NCI-H510A (cell line): ENCODE measurements at regions not wholly inside any gene's neighbourhood (a gene's known extent, or its start where the extent isn't known, plus 50 kb on each side); places are given as distances from the start of the nearest gene placed in this dataset.
"Not testable (repeated sequence)": the region's sequence is repeated elsewhere in the genome, so short reads cannot be mapped to it uniquely, and the experiment has no call there.

Source experiments
- DNase-seq: peaks from one replicate; lab custom pipeline; 2025; lab: John Stamatoyannopoulos, UW

DNA sequence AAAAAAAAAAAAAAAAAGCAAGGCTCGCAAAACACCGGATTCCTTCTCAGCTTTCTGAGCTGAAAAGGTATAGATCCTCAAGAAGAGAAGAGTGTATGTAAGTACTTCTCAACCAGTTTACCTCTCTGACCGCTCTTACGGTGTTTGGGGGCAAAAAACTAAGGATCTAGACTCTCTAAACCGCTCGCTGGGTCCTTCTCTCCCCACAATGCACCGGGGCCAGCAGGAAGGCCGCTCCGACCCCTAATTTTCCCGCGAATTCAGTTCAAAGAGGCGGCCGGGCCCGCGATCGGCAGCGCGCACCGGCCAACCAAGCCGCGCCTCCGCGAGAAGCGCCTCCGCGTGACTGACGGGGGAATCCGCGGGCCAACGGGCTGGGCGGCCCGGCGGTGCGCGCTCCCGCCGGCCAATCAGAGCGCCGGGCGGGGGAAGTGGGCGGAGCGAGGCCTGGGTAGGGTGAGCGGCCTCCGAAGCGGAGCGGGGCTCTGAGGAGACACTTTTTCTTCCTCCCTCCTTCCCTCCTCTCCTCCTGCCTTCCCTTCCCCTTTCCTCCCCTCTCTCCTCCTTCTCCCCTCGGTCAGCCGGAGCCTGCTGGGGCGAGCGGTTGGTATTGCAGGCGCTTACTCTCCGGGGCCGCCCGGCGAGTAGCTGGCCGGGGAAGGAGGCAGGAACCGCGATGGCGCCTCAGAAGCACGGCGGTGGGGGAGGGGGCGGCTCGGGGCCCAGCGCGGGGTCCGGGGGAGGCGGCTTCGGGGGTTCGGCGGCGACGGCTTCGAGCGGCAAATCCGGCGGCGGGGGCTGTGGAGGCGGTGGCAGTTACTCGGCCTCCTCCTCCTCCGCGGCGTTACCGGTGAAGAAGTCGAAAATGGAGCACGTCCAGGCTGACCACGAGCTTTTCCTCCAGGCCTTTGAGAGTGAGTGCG is 93.0 kb downstream of the CRLF3 start:
- DNase-seq, result peak; percentile 64

DNA sequence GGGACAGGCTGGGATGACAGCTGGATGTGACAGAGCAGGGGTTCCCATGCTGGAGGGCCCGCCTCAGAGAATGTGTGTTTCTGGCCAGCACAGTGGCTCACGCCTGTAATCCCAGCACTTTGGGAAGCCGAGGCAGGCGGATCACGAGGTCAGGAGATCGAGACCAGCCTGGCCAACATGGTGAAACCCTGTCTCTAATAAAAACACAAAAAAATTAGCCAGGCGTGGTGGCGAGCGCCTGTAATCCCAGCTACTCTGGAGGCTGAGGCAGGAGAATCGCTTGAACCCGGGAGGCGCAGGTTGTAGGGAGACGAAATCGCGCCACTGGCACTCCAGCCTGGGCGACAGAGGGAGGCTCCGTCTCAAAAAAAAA is 93.7 kb downstream of the CRLF3 start:
- not testable (repeated sequence) for DNase-seq

- not testable (repeated sequence) for DNase-seq
Observed at GRCh38 chr17:30730171-30730836, 94.2 kb downstream of the CRLF3 start.

DNA sequence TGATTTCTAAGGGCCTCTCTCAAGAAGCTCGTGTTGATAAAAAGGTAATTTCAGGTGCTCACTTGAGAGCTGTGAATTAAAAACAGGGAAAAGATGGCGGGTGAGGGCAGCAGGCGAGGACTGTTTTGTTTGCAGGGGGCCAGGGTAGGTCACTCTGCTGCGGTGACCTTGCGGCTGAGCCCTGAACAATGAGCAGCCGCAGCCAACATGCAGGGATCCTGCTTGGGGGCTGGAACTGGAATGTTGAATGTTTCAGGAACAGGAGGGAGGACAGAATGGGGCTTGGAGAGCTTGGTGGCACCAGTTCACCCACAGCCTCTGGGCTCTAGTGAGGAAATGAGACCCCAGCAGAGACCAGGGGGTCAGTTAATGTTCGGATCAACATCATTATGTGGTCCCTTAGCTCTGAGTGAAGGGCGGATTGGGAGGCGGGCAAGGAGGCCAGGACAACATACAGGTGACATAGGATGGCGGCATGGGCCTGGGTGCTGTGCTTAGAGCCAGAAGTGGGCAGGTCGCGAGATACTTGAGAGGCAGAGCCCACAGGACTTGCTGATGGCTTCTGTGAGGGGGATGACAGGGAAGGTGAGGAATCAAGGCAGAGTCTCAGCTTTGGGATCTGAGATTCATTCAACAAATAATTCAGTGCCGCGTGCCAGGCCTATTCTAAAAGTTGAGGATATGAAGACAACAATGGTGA is 94.9 kb downstream of the CRLF3 start:
- DNase-seq, result not testable (repeated sequence)

GRCh38 chr17:30727517-30727916 is 97.0 kb downstream of the CRLF3 start:
- DNase-seq, result not testable (repeated sequence)

- not testable (repeated sequence) for DNase-seq
Observed at GRCh38 chr17:30726734-30727133, 97.8 kb downstream of the CRLF3 start.

- DNase-seq, result not testable (repeated sequence)
Observed at GRCh38 chr17:30726310-30726709, 98.2 kb downstream of the CRLF3 start.

DNA sequence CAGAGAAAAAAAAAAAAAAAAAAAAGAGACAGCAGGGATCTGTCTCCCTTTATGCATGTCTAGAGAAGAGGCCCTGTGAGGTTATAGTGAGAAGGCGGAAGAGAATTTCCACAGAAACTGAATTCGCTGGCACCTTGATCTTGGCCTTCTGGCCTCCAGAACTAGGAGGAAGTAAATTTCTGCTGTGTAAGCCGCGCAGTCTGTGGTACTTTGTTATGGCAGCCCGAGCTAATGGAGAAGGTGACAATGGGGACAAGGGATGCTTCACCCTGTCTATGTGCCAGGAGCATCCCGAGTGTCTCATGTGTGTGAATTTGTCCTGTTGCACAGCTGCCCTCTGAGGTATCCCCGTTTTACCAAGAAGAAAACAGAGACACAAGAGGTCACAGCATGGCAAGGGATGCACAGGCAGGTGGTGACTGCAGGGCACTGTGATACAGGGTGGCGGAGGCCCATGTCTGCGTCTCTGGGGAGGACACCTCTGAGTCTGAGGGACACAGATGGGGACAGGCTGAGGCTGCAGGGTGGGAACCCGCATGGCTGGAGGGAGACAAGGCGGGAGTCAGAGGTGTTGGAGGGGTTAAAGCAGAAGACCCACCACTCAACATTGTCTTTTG is 100.3 kb downstream of the CRLF3 start:
- not testable (repeated sequence) for DNase-seq

- DNase-seq, result not testable (repeated sequence)
Observed at GRCh38 chr17:30722114-30722780, 102.2 kb downstream of the CRLF3 start.

DNA sequence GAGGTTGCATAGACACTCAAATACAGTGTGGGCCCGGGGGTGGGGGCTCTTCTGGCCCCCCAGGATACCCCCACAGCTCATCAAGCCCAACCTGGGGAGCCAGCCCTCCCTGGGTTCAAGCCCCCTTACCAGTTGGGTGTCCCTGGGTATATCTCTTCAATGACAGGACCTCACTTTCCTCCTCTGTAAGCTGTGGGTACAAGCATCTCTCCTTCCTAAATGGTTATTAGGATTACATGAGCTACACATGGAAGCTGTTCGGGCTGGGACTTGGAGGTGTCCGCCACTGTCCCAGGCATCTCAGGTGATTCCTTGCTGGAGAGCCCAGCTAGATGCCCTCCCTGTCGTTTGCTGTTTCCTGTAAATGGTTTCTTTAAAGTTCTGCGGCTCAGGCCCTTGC is 103.5 kb downstream of the CRLF3 start:
- not testable (repeated sequence) for DNase-seq

GRCh38 chr17:30720013-30720471 is 104.5 kb downstream of the CRLF3 start:
- no peak for DNase-seq

DNA sequence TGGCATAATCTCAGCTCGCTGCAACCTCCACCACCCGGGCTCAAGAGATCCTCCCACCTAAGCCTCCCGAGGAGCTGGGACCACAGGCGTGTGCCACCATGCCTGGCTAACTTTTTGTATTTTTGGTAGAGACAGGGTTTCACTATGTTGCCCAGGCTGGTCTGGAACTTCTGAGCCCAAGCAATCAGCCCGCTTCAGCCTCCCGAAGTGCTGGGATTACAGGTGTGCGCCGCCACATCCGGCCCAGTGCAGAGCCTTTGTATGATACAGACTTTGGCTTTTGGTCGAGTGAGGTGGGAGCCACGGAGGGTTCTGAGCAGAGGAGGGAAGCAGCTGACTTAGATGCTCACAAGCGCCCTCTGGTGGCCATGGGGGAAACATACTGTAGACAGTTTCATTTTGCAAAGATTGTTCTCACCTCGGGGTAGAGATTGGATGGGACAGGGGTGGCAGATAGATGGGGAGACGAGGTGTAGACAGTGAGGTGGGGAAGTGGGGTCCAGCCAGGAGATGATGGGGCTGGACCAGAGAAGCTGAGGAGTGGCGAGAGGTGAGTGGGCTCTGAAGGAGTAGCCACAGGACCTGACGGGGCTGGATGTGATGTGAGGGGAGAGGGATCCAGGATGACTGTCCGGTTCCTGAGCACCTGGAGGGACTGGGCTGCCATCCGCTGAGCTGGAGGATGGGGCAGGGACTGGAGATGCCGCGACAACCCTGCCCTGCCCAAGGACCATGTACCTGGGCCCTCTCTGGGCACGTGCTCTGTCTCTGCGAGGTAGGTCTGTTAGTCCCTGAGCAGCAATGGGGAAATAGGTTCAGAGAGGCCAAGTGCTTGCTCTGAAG is 105.1 kb downstream of the CRLF3 start:
- not testable (repeated sequence) for DNase-seq

DNA sequence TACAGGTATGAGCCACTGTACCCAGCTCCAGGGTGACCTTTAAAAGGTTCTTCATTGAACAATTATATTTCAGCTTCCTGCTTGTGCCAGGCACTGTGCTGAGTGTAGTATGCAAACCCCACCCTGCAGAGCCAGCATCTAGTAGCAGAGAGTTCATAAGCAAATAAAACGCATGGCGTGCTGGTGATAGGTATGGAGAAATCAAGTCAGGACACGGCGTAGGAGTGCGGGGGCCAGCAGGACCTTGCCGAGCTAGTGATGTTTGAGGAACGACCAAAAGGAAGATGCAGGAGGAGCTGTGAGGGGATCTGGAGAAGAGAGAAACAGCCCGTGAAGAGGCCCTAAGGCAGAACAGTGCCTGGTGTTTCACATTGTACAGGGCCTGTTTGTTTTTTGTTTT is 105.8 kb downstream of the CRLF3 start:
- not testable (repeated sequence) for DNase-seq

DNA sequence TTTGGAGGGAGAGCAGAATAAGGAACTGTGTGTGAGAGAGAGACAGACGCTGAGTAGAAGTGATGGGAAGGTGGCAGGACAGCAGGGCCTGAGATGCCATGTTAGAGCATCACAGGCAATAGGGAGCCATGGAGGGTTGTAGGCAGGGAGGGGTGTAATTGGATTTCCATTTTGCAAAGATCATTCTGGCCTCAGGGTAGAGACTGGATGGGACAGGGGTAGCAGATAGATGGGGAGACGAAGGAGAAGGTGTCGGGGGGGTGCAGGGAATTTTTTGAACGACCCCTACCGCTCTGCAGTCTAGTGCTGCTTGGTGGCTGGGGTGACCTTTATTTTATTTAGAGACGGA is 106.4 kb downstream of the CRLF3 start:
- not testable (repeated sequence) for DNase-seq

- DNase-seq, result no peak
Observed at GRCh38 chr17:30717291-30718098, 107.0 kb downstream of the CRLF3 start.

DNA sequence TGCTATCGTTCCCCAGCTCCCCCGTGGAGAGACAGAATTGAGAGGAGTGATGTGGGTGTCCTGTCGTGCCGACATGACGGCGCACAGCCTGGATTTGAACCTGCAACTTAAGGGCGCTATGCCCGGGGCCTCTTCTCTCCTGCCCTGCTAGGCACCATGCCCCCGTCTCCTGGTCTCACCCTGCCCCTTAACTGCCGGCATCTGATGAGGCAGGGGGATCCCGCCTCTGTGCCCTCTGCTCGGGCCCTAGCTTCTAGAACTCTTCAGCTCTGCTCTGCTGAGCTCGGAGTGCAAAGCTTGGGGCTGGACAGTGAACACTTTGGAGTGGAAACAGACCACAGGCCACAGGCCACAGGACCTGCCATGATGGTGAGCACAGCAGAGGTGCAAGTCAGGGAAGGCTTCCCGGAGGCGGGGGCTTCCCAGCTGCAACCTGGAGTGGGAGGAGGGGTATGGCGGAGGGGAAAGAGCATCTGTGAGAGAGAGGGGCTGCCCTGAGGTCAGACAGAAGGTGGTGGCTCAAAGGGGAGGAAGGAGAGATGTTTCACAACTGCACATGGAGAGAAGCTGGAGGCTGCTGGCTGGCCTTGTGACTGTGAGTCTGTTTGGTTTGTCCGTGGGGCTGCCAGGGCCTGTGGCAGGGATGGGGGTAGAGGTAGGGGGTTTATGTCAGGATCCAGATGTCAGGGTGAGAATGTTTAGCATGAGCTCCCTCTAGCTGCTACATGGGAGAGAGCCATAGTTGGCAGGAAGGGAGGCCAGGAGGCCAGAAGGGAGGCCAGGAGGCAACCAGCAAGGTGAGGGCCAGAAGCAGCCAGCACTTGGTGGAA is 107.8 kb downstream of the CRLF3 start:
- no peak for DNase-seq

GRCh38 chr17:30714825-30715622 is 109.5 kb downstream of the CRLF3 start:
- not testable (repeated sequence) for DNase-seq

- DNase-seq, result not testable (repeated sequence)
Observed at GRCh38 chr17:30713805-30714204, 110.7 kb downstream of the CRLF3 start.
